Breast epithelium (tissue), 4 donors: ENCODE measurements at regions not wholly inside any gene's neighbourhood (a gene's known extent, or its start where the extent isn't known, plus 50 kb on each side); places are given as distances from the start of the nearest gene placed in this dataset.

Experiments used
- DNase-seq, 2 donors: peaks; one replicate each; pipeline ENCODE4 v3.0.0-alpha.2; 2019; ENCODE audit warnings: low spot score in 2 of 2
- H3K27ac ChIP-seq, 2 donors: fragments of 200-600 bp; sonication (generic) in 1 of 2; one replicate each; pipeline ENCODE4 v1.5.1; 2016 to 2019; ENCODE audit warnings: mild to moderate bottlenecking in 1 of 2
- H3K27me3 ChIP-seq, 2 donors: fragments of 200-600 bp; sonication (generic) in 1 of 2; one replicate each; pipeline versions ENCODE4 v1.5.1 to v1.6.0; 2017 to 2019; ENCODE audit warnings: control low read depth in 1 of 2, mild to moderate bottlenecking in 1 of 2
- H3K36me3 ChIP-seq: fragments of 200-600 bp; one replicate; pipeline ENCODE4 v1.5.1; 2019
- H3K4me1 ChIP-seq, 2 donors: fragments of 200-600 bp; sonication (generic); one replicate each; pipeline ENCODE4 v1.5.1; 2016 to 2019; ENCODE audit warnings: control low read depth in 1 of 2
- H3K4me3 ChIP-seq, 3 donors: fragments of 200-600 bp; sonication (generic); 1 replicate in 2 of 3; 2 replicates in 1 of 3; pipeline ENCODE4 v1.5.1; 2016 to 2019; ENCODE audit warnings: mild to moderate bottlenecking in 3 of 3, moderate library complexity in 2 of 3
- H3K9me3 ChIP-seq, 2 donors: fragments of 200-600 bp; sonication (generic) in 1 of 2; one replicate each; pipeline ENCODE4 v1.5.1; 2016 to 2019; ENCODE audit warnings: control low read depth in 1 of 2
- POLR2A ChIP-seq: fragments of 450-650 bp; IDR thresholded peaks from one replicate; pipeline ENCODE4 v1.6.1; 2016; ENCODE audit warnings: antibody characterized with exemption, mild to moderate bottlenecking, moderate library complexity
- POLR2AphosphoS5 ChIP-seq, 3 donors: sonication (generic); formaldehyde crosslinking; IDR thresholded peaks; one replicate each; pipeline ENCODE4 v1.6.1; 2017; ENCODE audit warnings: antibody characterized with exemption in 3 of 3
- intact Hi-C: fragments of 100-400 bp; cut with DNase I; formaldehyde crosslinking; loops from one replicate; pipeline ENCODE4 v1.15.1; 2023; ENCODE audit warnings: low total_unique reads
- TF ChIP-seq, protein P1 (sequence below), 3 donors: fragments of 450-650 bp; IDR thresholded peaks; one replicate each; pipeline ENCODE4 v1.5.1; 2016 to 2017; ENCODE audit warnings: antibody characterized with exemption in 3 of 3, mild to moderate bottlenecking in 3 of 3, moderate library complexity in 3 of 3

DNA sequence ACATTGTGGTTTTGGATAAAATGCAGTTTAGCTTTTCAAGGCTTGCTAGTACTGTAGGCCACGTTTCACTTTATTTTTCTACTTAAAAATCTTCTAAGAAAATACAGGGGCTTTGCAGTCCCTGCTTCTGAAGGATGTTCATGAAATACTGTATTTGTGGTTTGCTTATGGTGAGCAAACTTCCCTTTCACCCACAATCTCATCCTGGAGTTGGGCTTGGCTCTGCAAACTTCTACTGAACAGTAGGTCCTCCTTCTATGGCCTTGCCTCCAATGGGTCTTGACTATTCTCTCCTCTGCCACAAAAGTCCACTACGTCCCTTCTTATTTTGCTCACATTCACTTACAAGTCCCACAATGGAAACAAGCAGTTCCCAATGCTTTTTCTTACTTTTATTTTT lies 502.7 kb upstream of the KLF4 start:
- Histone ChIP-seq H3K27me3 (no peaks in the 10 kb centered on the region), H3K4me3 (no peak overlapping the region), H3K36me3 (no peaks in the 10 kb centered on the region), H3K27ac (no peak overlapping the region), H3K4me1 (no peaks in the 10 kb centered on the region), H3K9me3 (no peaks in the 10 kb centered on the region)
- intact Hi-C loops, result no loop called here
- no peak for TF ChIP-seq POLR2AphosphoS5 (IDR thresholded peaks at IDR 0.05)
- TF ChIP-seq POLR2A, result no peak
- TF ChIP-seq, protein P1, sequence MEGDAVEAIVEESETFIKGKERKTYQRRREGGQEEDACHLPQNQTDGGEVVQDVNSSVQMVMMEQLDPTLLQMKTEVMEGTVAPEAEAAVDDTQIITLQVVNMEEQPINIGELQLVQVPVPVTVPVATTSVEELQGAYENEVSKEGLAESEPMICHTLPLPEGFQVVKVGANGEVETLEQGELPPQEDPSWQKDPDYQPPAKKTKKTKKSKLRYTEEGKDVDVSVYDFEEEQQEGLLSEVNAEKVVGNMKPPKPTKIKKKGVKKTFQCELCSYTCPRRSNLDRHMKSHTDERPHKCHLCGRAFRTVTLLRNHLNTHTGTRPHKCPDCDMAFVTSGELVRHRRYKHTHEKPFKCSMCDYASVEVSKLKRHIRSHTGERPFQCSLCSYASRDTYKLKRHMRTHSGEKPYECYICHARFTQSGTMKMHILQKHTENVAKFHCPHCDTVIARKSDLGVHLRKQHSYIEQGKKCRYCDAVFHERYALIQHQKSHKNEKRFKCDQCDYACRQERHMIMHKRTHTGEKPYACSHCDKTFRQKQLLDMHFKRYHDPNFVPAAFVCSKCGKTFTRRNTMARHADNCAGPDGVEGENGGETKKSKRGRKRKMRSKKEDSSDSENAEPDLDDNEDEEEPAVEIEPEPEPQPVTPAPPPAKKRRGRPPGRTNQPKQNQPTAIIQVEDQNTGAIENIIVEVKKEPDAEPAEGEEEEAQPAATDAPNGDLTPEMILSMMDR (IDR thresholded peaks at IDR 0.05), result no peak
- no peak for DNase-seq

DNA sequence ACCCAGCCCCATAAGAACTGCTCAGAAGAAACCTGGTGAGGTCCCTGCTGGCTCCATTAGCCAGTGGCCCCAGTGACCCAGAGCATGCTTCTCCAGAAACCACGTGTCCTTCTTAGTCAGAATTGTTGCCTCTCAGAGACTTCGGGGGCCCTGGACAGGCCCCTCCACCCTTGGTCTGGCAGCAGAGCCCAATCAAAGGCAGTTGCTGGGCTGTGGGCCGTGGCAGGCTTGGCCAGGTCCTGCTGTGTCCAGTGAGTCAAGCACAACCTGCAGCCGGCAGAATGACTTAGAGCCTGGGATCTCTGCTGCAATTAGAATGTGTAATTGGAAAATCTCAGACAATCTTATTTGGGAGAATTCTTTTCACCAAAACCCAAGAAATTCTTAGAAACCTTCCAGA lies 502.0 kb upstream of the KLF4 start:
- Histone ChIP-seq H3K9me3 (no peaks in the 10 kb centered on the region), H3K4me3 (no peak overlapping the region), H3K27me3 (no peaks in the 10 kb centered on the region), H3K27ac (no peak overlapping the region), H3K4me1 (no peaks in the 10 kb centered on the region), H3K36me3 (no peaks in the 10 kb centered on the region)
- DNase-seq, result no peak
- intact Hi-C loops, result no loop called here
- TF ChIP-seq, protein P1 (IDR thresholded peaks at IDR 0.05), result no peak
- TF ChIP-seq POLR2AphosphoS5 (IDR thresholded peaks at IDR 0.05) (no peak), POLR2A (no peak)

DNA sequence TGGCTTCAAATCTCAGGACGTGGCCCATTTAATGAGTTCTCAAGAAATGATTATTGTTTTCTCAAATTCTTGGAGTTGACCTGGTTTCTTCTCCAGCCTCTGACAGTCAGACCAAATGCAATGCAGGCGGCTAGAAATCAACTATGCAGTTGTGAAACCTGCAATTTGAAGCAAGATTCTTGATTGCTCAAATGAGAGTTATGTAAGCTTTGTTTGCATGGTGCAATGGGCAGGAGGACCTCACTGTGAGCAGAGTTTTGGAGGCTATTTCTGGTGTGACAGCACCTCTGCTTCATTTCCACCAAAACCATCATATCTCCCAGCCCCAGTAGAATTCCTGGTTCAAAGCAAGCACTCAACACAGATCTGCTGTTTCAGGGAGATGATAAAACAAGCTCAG lies 500.0 kb upstream of the KLF4 start:
- no peak for DNase-seq
- intact Hi-C loops, result no loop called here
- TF ChIP-seq, protein P1 (IDR thresholded peaks at IDR 0.05), result no peak
- TF ChIP-seq POLR2AphosphoS5 (IDR thresholded peaks at IDR 0.05) (peak in 2 of 3 donors; percentile 48 to 82), POLR2A (no peak)
- Histone ChIP-seq H3K9me3 (no peaks in the 10 kb centered on the region), H3K4me3 (no peak overlapping the region), H3K27ac (no peak overlapping the region), H3K27me3 (no peaks in the 10 kb centered on the region), H3K4me1 (no peaks in the 10 kb centered on the region), H3K36me3 (no peaks in the 10 kb centered on the region)

DNA sequence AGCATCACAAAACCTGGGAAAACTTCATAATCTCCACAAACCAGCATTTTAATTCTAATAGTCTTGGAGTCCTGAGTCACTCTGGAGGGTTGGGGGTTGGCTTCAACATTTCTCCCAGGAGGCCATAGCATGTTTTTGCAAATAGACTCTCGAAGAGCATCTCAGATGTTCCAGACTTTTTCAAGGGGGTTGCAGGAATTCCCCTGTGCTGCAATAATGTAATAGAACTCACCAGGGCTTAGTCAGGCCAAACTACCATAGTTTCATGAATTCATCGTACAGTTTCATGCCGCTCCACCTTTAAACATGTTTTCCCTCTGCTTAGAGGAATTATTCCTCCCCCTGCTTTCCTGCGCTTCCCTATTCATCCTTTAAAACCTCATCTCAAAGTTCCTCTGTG lies 499.5 kb upstream of the KLF4 start:
- TF ChIP-seq POLR2AphosphoS5 (IDR thresholded peaks at IDR 0.05) (no peak), POLR2A (no peak)
- TF ChIP-seq, protein P1 (IDR thresholded peaks at IDR 0.05), result no peak
- no peak for DNase-seq
- Histone ChIP-seq H3K27me3 (no peaks in the 10 kb centered on the region), H3K36me3 (no peaks in the 10 kb centered on the region), H3K9me3 (no peaks in the 10 kb centered on the region), H3K4me1 (no peaks in the 10 kb centered on the region), H3K27ac (peak overlapping the region in 1 of 2 donors; percentile 13), H3K4me3 (no peak overlapping the region)
- intact Hi-C loops, result no loop called here

DNA sequence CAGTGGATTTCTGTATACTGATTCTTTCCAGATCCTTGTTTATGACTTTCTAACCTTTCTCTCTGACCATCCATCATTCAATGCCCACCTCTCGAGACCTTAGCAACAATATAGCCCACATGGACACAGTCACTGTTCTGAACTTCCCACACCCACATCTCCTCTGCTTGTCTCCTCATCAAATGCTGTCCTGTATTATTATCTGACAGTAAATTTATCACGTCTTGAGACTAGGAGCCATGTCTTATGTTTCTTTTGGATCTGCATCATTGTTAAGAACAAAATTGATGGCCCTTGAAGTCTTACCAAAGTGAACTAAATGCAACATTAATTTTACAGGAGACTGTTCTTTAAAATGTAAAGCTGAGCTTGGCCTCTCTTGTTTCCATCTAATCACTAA lies 495.4 kb upstream of the KLF4 start:
- Histone ChIP-seq H3K27ac (no peak overlapping the region), H3K4me3 (no peak overlapping the region), H3K27me3 (no peaks in the 10 kb centered on the region), H3K36me3 (no peaks in the 10 kb centered on the region), H3K9me3 (no peaks in the 10 kb centered on the region), H3K4me1 (no peaks in the 10 kb centered on the region)
- DNase-seq, result no peak
- intact Hi-C loops, result no loop called here
- TF ChIP-seq POLR2A (no peak), POLR2AphosphoS5 (IDR thresholded peaks at IDR 0.05) (no peak)
- TF ChIP-seq, protein P1 (IDR thresholded peaks at IDR 0.05), result no peak
